ENCODE measurements at regions not wholly inside any gene's neighbourhood (a gene's known extent, or its start where the extent isn't known, plus 50 kb on each side); places are given as distances from the start of the nearest gene placed in this dataset.
"Not testable (repeated sequence)": the region's sequence is repeated elsewhere in the genome, so short reads cannot be mapped to it uniquely, and the experiment has no call there.

- Mint-ChIP-seq H3K4me1 (no peaks in the 10 kb centered on the region), H3K27ac (no peak overlapping the region), H3K36me3 (no peaks in the 10 kb centered on the region), H3K9me3 (no peaks in the 10 kb centered on the region), H3K4me3 (no peak overlapping the region), H3K27me3 (peaks cover 19% of the 10 kb centered on the region)
- POLR2A ChIA-PET: no interaction called here
- no peak for DNase-seq
- no peak for ATAC-seq (ENCODE audit: low read depth)
These were observed 54.3 kb upstream of the LRCH1 start for GRCh38 chr13:46498650-46499049.

GRCh38 chr13:46496086-46496485, 56.9 kb upstream of the LRCH1 start:
- Mint-ChIP-seq H3K36me3 (no peaks in the 10 kb centered on the region), H3K4me3 (no peak overlapping the region), H3K27ac (no peak overlapping the region), H3K4me1 (no peaks in the 10 kb centered on the region), H3K27me3 (peaks cover 6% of the 10 kb centered on the region), H3K9me3 (no peaks in the 10 kb centered on the region)
- no peak for DNase-seq
- POLR2A ChIA-PET: interaction anchor here (0.7 kb wide), 1 partner anchor 164 kb away, joined by 4 read pairs; no protein-coding TSS in a partner anchor
- ATAC-seq (ENCODE audit: low read depth): no peak

GRCh38 chr13:46495651-46496050, 57.3 kb upstream of the LRCH1 start:
- Mint-ChIP-seq H3K36me3 (no peaks in the 10 kb centered on the region), H3K4me1 (no peaks in the 10 kb centered on the region), H3K4me3 (no peak overlapping the region), H3K9me3 (no peaks in the 10 kb centered on the region), H3K27ac (no peak overlapping the region), H3K27me3 (peaks cover 6% of the 10 kb centered on the region)
- no peak for ATAC-seq (ENCODE audit: low read depth)
- POLR2A ChIA-PET: interaction anchor here (0.7 kb wide), 1 partner anchor 164 kb away, joined by 4 read pairs; no protein-coding TSS in a partner anchor
- DNase-seq: no peak

- Mint-ChIP-seq H3K27ac (no peak overlapping the region), H3K9me3 (no peaks in the 10 kb centered on the region), H3K4me1 (peaks cover 3% of the 10 kb centered on the region), H3K4me3 (no peak overlapping the region), H3K36me3 (no peaks in the 10 kb centered on the region), H3K27me3 (peaks cover 2% of the 10 kb centered on the region)
- POLR2A ChIA-PET: no interaction called here
- no peak for DNase-seq
- ATAC-seq (ENCODE audit: low read depth): no peak
These were observed 57.9 kb upstream of the LRCH1 start for GRCh38 chr13:46495066-46495465.

- Mint-ChIP-seq H3K4me1 (peaks cover 5% of the 10 kb centered on the region), H3K27me3 (peaks cover 2% of the 10 kb centered on the region), H3K4me3 (no peak overlapping the region), H3K9me3 (no peaks in the 10 kb centered on the region), H3K27ac (no peak overlapping the region), H3K36me3 (no peaks in the 10 kb centered on the region)
- DNase-seq (no peak), ATAC-seq (ENCODE audit: low read depth) (no peak)
- POLR2A ChIA-PET: no interaction called here
These were observed 60.0 kb upstream of the LRCH1 start for GRCh38 chr13:46492946-46493345.

- DNase-seq (no peak), ATAC-seq (ENCODE audit: low read depth) (no peak)
- Mint-ChIP-seq H3K4me1 (peaks cover 5% of the 10 kb centered on the region), H3K36me3 (no peaks in the 10 kb centered on the region), H3K4me3 (no peak overlapping the region), H3K9me3 (no peaks in the 10 kb centered on the region), H3K27ac (no peak overlapping the region), H3K27me3 (peaks cover 2% of the 10 kb centered on the region)
- POLR2A ChIA-PET: no interaction called here
These were observed 61.3 kb upstream of the LRCH1 start for GRCh38 chr13:46491641-46492040.

GRCh38 chr13:46490713-46491112, 62.3 kb upstream of the LRCH1 start:
- POLR2A ChIA-PET; H3K4me3 Mint-ChIP-seq; H3K9me3 Mint-ChIP-seq; H3K4me1 Mint-ChIP-seq; H3K27me3 Mint-ChIP-seq; DNase-seq; H3K27ac Mint-ChIP-seq; H3K36me3 Mint-ChIP-seq; ATAC-seq (ENCODE audit: low read depth): not testable (repeated sequence)

- POLR2A ChIA-PET: no interaction called here
- no peaks in the 10 kb centered on the region for H3K36me3 Mint-ChIP-seq
- DNase-seq (no peak), ATAC-seq (ENCODE audit: low read depth) (no peak)
- peaks cover 5% of the 10 kb centered on the region for H3K4me1 Mint-ChIP-seq
- H3K4me3 Mint-ChIP-seq: no peak overlapping the region
- H3K27me3 Mint-ChIP-seq: peaks cover 4% of the 10 kb centered on the region
- H3K9me3 Mint-ChIP-seq: peaks cover 5% of the 10 kb centered on the region
- H3K27ac Mint-ChIP-seq: no peak overlapping the region
These were observed 62.8 kb upstream of the LRCH1 start for GRCh38 chr13:46490129-46490528.

- Mint-ChIP-seq H3K36me3 (no peaks in the 10 kb centered on the region), H3K4me3 (no peak overlapping the region), H3K27ac (no peak overlapping the region), H3K4me1 (peaks cover 5% of the 10 kb centered on the region), H3K9me3 (peaks cover 8% of the 10 kb centered on the region), H3K27me3 (peaks cover 4% of the 10 kb centered on the region)
- DNase-seq (no peak), ATAC-seq (ENCODE audit: low read depth) (no peak)
- POLR2A ChIA-PET: no interaction called here
These were observed 63.4 kb upstream of the LRCH1 start for GRCh38 chr13:46489586-46490023.

- H3K27ac Mint-ChIP-seq: no peak overlapping the region
These were observed 65.2 kb upstream of the LRCH1 start for GRCh38 chr13:46487748-46488147.

GRCh38 chr13:46486270-46486669, 66.7 kb upstream of the LRCH1 start:
- Mint-ChIP-seq H3K4me3 (no peak overlapping the region), H3K27me3 (peaks cover 2% of the 10 kb centered on the region), H3K9me3 (peaks cover 13% of the 10 kb centered on the region), H3K4me1 (peaks cover 5% of the 10 kb centered on the region), H3K36me3 (no peaks in the 10 kb centered on the region), H3K27ac (no peak overlapping the region)
- no peak for DNase-seq
- ATAC-seq (ENCODE audit: low read depth): no peak
- POLR2A ChIA-PET: no interaction called here

More at GRCh38 chr13:46487748-46488147, 65.2 kb upstream of the LRCH1 start:
- no peak for DNase-seq
- H3K4me1 Mint-ChIP-seq: peaks cover 5% of the 10 kb centered on the region
- no peaks in the 10 kb centered on the region for H3K36me3 Mint-ChIP-seq
- no peak for ATAC-seq (ENCODE audit: low read depth)
- peaks cover 4% of the 10 kb centered on the region for H3K27me3 Mint-ChIP-seq
- H3K9me3 Mint-ChIP-seq: peaks cover 10% of the 10 kb centered on the region
- no peak overlapping the region for H3K4me3 Mint-ChIP-seq
- POLR2A ChIA-PET: no interaction called here

- Mint-ChIP-seq H3K4me1 (no peaks in the 10 kb centered on the region), H3K27me3 (peaks cover 2% of the 10 kb centered on the region), H3K4me3 (no peak overlapping the region), H3K36me3 (no peaks in the 10 kb centered on the region), H3K9me3 (peaks cover 13% of the 10 kb centered on the region), H3K27ac (no peak overlapping the region)
- DNase-seq (no peak), ATAC-seq (ENCODE audit: low read depth) (no peak)
- POLR2A ChIA-PET: no interaction called here
These were observed 68.4 kb upstream of the LRCH1 start for GRCh38 chr13:46484561-46484960.

GRCh38 chr13:46481166-46481565, 71.8 kb upstream of the LRCH1 start:
- Mint-ChIP-seq H3K9me3 (peaks cover 10% of the 10 kb centered on the region), H3K27ac (no peak overlapping the region)

GRCh38 chr13:46480131-46480530, 72.8 kb upstream of the LRCH1 start:
- Mint-ChIP-seq H3K9me3 (peaks cover 8% of the 10 kb centered on the region), H3K27me3 (peaks cover 3% of the 10 kb centered on the region), H3K36me3 (no peaks in the 10 kb centered on the region), H3K4me1 (no peaks in the 10 kb centered on the region), H3K27ac (no peak overlapping the region), H3K4me3 (no peak overlapping the region)
- no peak for ATAC-seq (ENCODE audit: low read depth)
- POLR2A ChIA-PET: no interaction called here
- no peak for DNase-seq

More at GRCh38 chr13:46481166-46481565, 71.8 kb upstream of the LRCH1 start:
- POLR2A ChIA-PET: no interaction called here
- ATAC-seq (ENCODE audit: low read depth) (no peak), DNase-seq (no peak)
- no peaks in the 10 kb centered on the region for H3K36me3 Mint-ChIP-seq
- H3K27me3 Mint-ChIP-seq: peaks cover 3% of the 10 kb centered on the region
- no peak overlapping the region for H3K4me3 Mint-ChIP-seq
- H3K4me1 Mint-ChIP-seq: no peaks in the 10 kb centered on the region

GRCh38 chr13:46479691-46480090, 73.3 kb upstream of the LRCH1 start:
- POLR2A ChIA-PET: interaction anchor here (0.5 kb wide), 1 partner anchor 871 kb away, joined by 4 read pairs; no protein-coding TSS in a partner anchor
- peaks cover 5% of the 10 kb centered on the region for H3K9me3 Mint-ChIP-seq
- H3K4me3 Mint-ChIP-seq: no peak overlapping the region
- DNase-seq (no peak), ATAC-seq (ENCODE audit: low read depth) (no peak)
- H3K27ac Mint-ChIP-seq: no peak overlapping the region
- H3K4me1 Mint-ChIP-seq: no peaks in the 10 kb centered on the region
- H3K36me3 Mint-ChIP-seq: no peaks in the 10 kb centered on the region
- peaks cover 3% of the 10 kb centered on the region for H3K27me3 Mint-ChIP-seq
